Neural cell (in vitro differentiated cells): ENCODE measurements at regions not wholly inside any gene's neighbourhood (a gene's known extent, or its start where the extent isn't known, plus 50 kb on each side); places are given as distances from the start of the nearest gene placed in this dataset.

Source experiments
- H2AFZ ChIP-seq: fragments of 200-600, 300-800 bp; sonication (generic), shearing (Covaris generic); 2 replicates; pipeline ENCODE4 v1.6.0; 2014; ENCODE audit warnings: low read depth, mild to moderate bottlenecking, antibody characterized with exemption, low read length, moderate library complexity
- H3F3A ChIP-seq: fragments of 200-600 bp; shearing (Covaris generic); 2 replicates; pipeline ENCODE4 v1.6.1; 2016; ENCODE audit warnings: mild to moderate bottlenecking, moderate library complexity, mixed read lengths, antibody characterized with exemption, low read length; ENCODE audit not compliant: insufficient read depth, poor library complexity, severe bottlenecking
- H3K27ac ChIP-seq: fragments of 200-600, 300-800 bp; sonication (generic), shearing (Covaris generic); 2 replicates; pipeline ENCODE4 v1.5.1; 2014; ENCODE audit warnings: mild to moderate bottlenecking, low read length, moderate library complexity
- H3K27me3 ChIP-seq: fragments of 300-800, 200-600 bp; sonication (generic), shearing (Covaris generic); 2 replicates; pipeline ENCODE4 v1.6.0; 2014; ENCODE audit warnings: mild to moderate bottlenecking, low read depth, low read length, moderate library complexity; ENCODE audit not compliant: insufficient read depth
- H3K36me3 ChIP-seq: fragments of 300-800, 200-600 bp; sonication (generic), shearing (Covaris generic); 2 replicates; pipeline ENCODE4 v1.5.1; 2014; ENCODE audit warnings: mild to moderate bottlenecking, antibody characterized with exemption, low read length, moderate library complexity; ENCODE audit not compliant: insufficient read depth
- H3K4me2 ChIP-seq: fragments of 300-800, 200-600 bp; sonication (generic), shearing (Covaris generic); 2 replicates; pipeline ENCODE4 v1.6.0; 2014; ENCODE audit warnings: mild to moderate bottlenecking, low read length
- H3K4me3 ChIP-seq: fragments of 300-800, 200-600 bp; sonication (generic), shearing (Covaris generic); 2 replicates; pipeline ENCODE4 v1.5.1; 2014; ENCODE audit warnings: mild to moderate bottlenecking, low read length, moderate library complexity
- H3K79me2 ChIP-seq: fragments of 200-600 bp; shearing (Covaris generic); replicated peaks from 2 replicates; pipeline ENCODE4 v1.6.0; 2014; ENCODE audit warnings: mild to moderate bottlenecking, low read length, moderate library complexity; ENCODE audit not compliant: insufficient read depth
- H3K9ac ChIP-seq: fragments of 300-800, 200-600 bp; sonication (generic), shearing (Covaris generic); 2 replicates; pipeline ENCODE4 v1.6.1; 2016; ENCODE audit warnings: mild to moderate bottlenecking, low read length, mixed read lengths
- H3K9me2 ChIP-seq: fragments of 200-600 bp; shearing (Covaris generic); 2 replicates; pipeline ENCODE4 v1.6.1; 2016; ENCODE audit warnings: mild to moderate bottlenecking, low read length, mixed read lengths; ENCODE audit not compliant: insufficient read depth
- H3K9me3 ChIP-seq: fragments of 200-600, 300-800 bp; sonication (generic), shearing (Covaris generic); 2 replicates; pipeline ENCODE4 v1.6.1; 2016; ENCODE audit warnings: mild to moderate bottlenecking, mixed run types, low read length, moderate library complexity, mixed read lengths
- H4K20me1 ChIP-seq: fragments of 200-600 bp; shearing (Covaris generic); 2 replicates; pipeline ENCODE4 v1.6.1; 2016; ENCODE audit warnings: mild to moderate bottlenecking, mixed run types; ENCODE audit not compliant: insufficient read depth
- CTCF ChIP-seq: fragments of 450-650 bp; IDR thresholded peaks from 2 replicates; pipeline ENCODE4 v1.5.1; 2014; ENCODE audit warnings: antibody characterized with exemption, mild to moderate bottlenecking, moderate library complexity; ENCODE audit not compliant: poor library complexity, severe bottlenecking
- EP300 ChIP-seq: fragments of 450-650 bp; conservative IDR thresholded peaks from 2 replicates; pipeline ENCODE4 v1.6.1; 2014; ENCODE audit warnings: antibody characterized with exemption, mild to moderate bottlenecking, moderate library complexity; ENCODE audit not compliant: poor library complexity, severe bottlenecking
- EZH2 ChIP-seq: fragments of 200-600, 300-800 bp; shearing (Covaris generic), sonication (generic); IDR thresholded peaks from 2 replicates; pipeline ENCODE4 v1.6.1; 2014; ENCODE audit warnings: antibody characterized with exemption, low read length, borderline replicate concordance, mild to moderate bottlenecking; ENCODE audit not compliant: insufficient read depth, poor library complexity, severe bottlenecking
- MXI1 ChIP-seq: fragments of 450-650 bp; conservative IDR thresholded peaks from 2 replicates; pipeline ENCODE4 v1.6.1; 2014; ENCODE audit warnings: antibody characterized with exemption, mild to moderate bottlenecking; ENCODE audit not compliant: poor library complexity, severe bottlenecking
- POLR2AphosphoS5 ChIP-seq: IDR thresholded peaks from 2 replicates; pipeline ENCODE4 v1.6.1; 2012
- RAD21 ChIP-seq: fragments of 450-650 bp; conservative IDR thresholded peaks from 2 replicates; pipeline ENCODE4 v1.6.1; 2014; ENCODE audit warnings: antibody characterized with exemption, mild to moderate bottlenecking, moderate library complexity
- REST ChIP-seq: IDR thresholded peaks from 2 replicates; pipeline ENCODE4 v1.6.1; 2012; ENCODE audit warnings: borderline replicate concordance
- SMC3 ChIP-seq: fragments of 450-650 bp; conservative IDR thresholded peaks from 2 replicates; pipeline ENCODE4 v1.6.1; 2014; ENCODE audit warnings: antibody characterized with exemption, mild to moderate bottlenecking, moderate library complexity; ENCODE audit not compliant: poor library complexity
- TAF1 ChIP-seq: IDR thresholded peaks from 2 replicates; pipeline ENCODE4 v1.6.1; 2012; ENCODE audit warnings: low read depth

- TF ChIP-seq CTCF (no peak), POLR2AphosphoS5 (no peak)
Measured at GRCh38 chr14:38716926-38717325, 386.1 kb downstream of the SEC23A start (continued).

- Histone ChIP-seq H3K9ac (no peak overlapping the region), H3K9me3 (no peaks in the 10 kb centered on the region), H3F3A (no peaks in the 10 kb centered on the region), H3K4me2 (no peak overlapping the region), H2AFZ (no peak overlapping the region), H3K9me2 (no peaks in the 10 kb centered on the region), H4K20me1 (no peaks in the 10 kb centered on the region), H3K79me2 (no peaks in the 10 kb centered on the region), H3K27ac (no peak overlapping the region), H3K27me3 (no peaks in the 10 kb centered on the region), H3K36me3 (no peaks in the 10 kb centered on the region), H3K4me3 (no peak overlapping the region)
- no peak for TF ChIP-seq TAF1
- no peak for TF ChIP-seq MXI1
- TF ChIP-seq SMC3, result no peak
- TF ChIP-seq POLR2AphosphoS5, result no peak
- no peak for TF ChIP-seq EP300
- TF ChIP-seq CTCF, result no peak
- TF ChIP-seq EZH2, result no peak
- TF ChIP-seq RAD21, result no peak
- no peak for TF ChIP-seq REST
Measured at GRCh38 chr14:38710881-38711280, 392.2 kb downstream of the SEC23A start.

- H3K27ac ChIP-seq, result no peak overlapping the region
Measured at GRCh38 chr14:38710196-38710595, 392.8 kb downstream of the SEC23A start.

More at GRCh38 chr14:38710196-38710595, 392.8 kb downstream of the SEC23A start:
- H3K4me2 ChIP-seq, result no peak overlapping the region
- no peak overlapping the region for H3K4me3 ChIP-seq
- no peaks in the 10 kb centered on the region for H3F3A ChIP-seq
- H3K9me3 ChIP-seq, result no peaks in the 10 kb centered on the region
- H3K79me2 ChIP-seq, result no peaks in the 10 kb centered on the region
- no peak for TF ChIP-seq EP300
- TF ChIP-seq CTCF, result no peak
- no peak for TF ChIP-seq REST
- TF ChIP-seq RAD21, result no peak
- TF ChIP-seq TAF1, result no peak
- TF ChIP-seq MXI1, result no peak
- no peak for TF ChIP-seq EZH2
- no peak for TF ChIP-seq SMC3
- no peak for TF ChIP-seq POLR2AphosphoS5
- H2AFZ ChIP-seq, result no peak overlapping the region
- no peaks in the 10 kb centered on the region for H3K36me3 ChIP-seq
- H4K20me1 ChIP-seq, result no peaks in the 10 kb centered on the region
- no peaks in the 10 kb centered on the region for H3K9me2 ChIP-seq
- H3K9ac ChIP-seq, result no peak overlapping the region
- H3K27me3 ChIP-seq, result no peaks in the 10 kb centered on the region
